Endodermal cell (in vitro differentiated cells): ENCODE measurements at regions not wholly inside any gene's neighbourhood (a gene's known extent, or its start where the extent isn't known, plus 50 kb on each side); places are given as distances from the start of the nearest gene placed in this dataset.
"Not testable (repeated sequence)": the region's sequence is repeated elsewhere in the genome, so short reads cannot be mapped to it uniquely, and the experiment has no call there.

ENCODE experiments used
- DNase-seq: peaks from one replicate; pipeline ENCODE4 v3.0.0-alpha.2; 2017
- H3K27ac ChIP-seq: 2 replicates; pipeline ENCODE4 v1.5.1; 2013; ENCODE audit warnings: mild to moderate bottlenecking, low read depth, low read length, moderate library complexity
- H3K27me3 ChIP-seq: 2 replicates; pipeline ENCODE4 v1.6.1; 2013; ENCODE audit warnings: mild to moderate bottlenecking, low read length, moderate library complexity; ENCODE audit not compliant: insufficient read depth, control insufficient read depth, poor library complexity, severe bottlenecking
- H3K36me3 ChIP-seq: 2 replicates; pipeline ENCODE4 v1.7.0; 2013; ENCODE audit warnings: mild to moderate bottlenecking, low read length, moderate library complexity; ENCODE audit not compliant: control insufficient read depth, insufficient read depth
- H3K4me1 ChIP-seq: one replicate; pipeline ENCODE4 v1.7.0; 2013; ENCODE audit warnings: low read length; ENCODE audit not compliant: control insufficient read depth, insufficient read depth
- H3K4me3 ChIP-seq: 2 replicates; pipeline ENCODE4 v1.5.1; 2013; ENCODE audit warnings: mild to moderate bottlenecking, low read length, moderate library complexity
- H3K9ac ChIP-seq: 2 replicates; pipeline ENCODE4 v1.6.1; 2013; ENCODE audit warnings: mild to moderate bottlenecking, low read length, moderate library complexity; ENCODE audit not compliant: poor library complexity, severe bottlenecking; ENCODE audit errors: extremely low read depth
- H3K9me3 ChIP-seq: 2 replicates; pipeline ENCODE4 v1.6.1; 2013; ENCODE audit warnings: mild to moderate bottlenecking, low read length, moderate library complexity; ENCODE audit not compliant: control insufficient read depth
- H3K27ac Mint-ChIP-seq: 2 replicates; pipeline ENCODE4 v1.8.0; 2020; ENCODE audit warnings: mixed read lengths
- H3K27me3 Mint-ChIP-seq: 2 replicates; pipeline ENCODE4 v1.8.0; 2021; ENCODE audit warnings: mild to moderate bottlenecking, mixed read lengths; ENCODE audit not compliant: insufficient read depth
- H3K36me3 Mint-ChIP-seq: 2 replicates; pipeline ENCODE4 v1.8.0; 2020; ENCODE audit warnings: low read depth, mixed read lengths
- H3K4me1 Mint-ChIP-seq: 2 replicates; pipeline ENCODE4 v1.8.0; 2020; ENCODE audit warnings: mixed read lengths
- H3K4me3 Mint-ChIP-seq: 2 replicates; pipeline ENCODE4 v1.8.0; 2020; ENCODE audit warnings: mild to moderate bottlenecking, moderate library complexity, mixed read lengths
- H3K9me3 Mint-ChIP-seq: 2 replicates; pipeline ENCODE4 v1.8.0; 2020; ENCODE audit warnings: mild to moderate bottlenecking, mixed read lengths
- CTCF ChIP-seq: fragments of 200-600 bp; sonication (generic); conservative IDR thresholded peaks from 2 replicates; pipeline ENCODE4 v1.5.0; 2021; ENCODE audit warnings: antibody characterized with exemption, mild to moderate bottlenecking
- WGBS, 2 experiments: methylation state at CpG; one replicate each; pipeline versions ENCODE4 v1.1.5 to v1.1.7; 2013; ENCODE audit warnings: missing lambda C conversion rate in 2 of 2, mixed read lengths in 1 of 2; ENCODE audit not compliant: insufficient coverage in 1 of 2, insufficient read length in 1 of 2; 5-methylcytosine and 5-hydroxymethylcytosine counted together

GRCh38 chr15:96974761-96975160 is 644.3 kb downstream of the NR2F2 start:
- Mint-ChIP-seq H3K27me3 (peaks cover 3% of the 10 kb centered on the region), H3K9me3 (no peaks in the 10 kb centered on the region), H3K4me1 (peaks cover 18% of the 10 kb centered on the region), H3K27ac (no peak overlapping the region), H3K4me3 (no peak overlapping the region), H3K36me3 (no peaks in the 10 kb centered on the region)
- no peaks in the 10 kb centered on the region for H3K4me1 ChIP-seq
- TF ChIP-seq CTCF = no peak
- H3K4me3 ChIP-seq = no peak overlapping the region
- H3K9me3 ChIP-seq = no peaks in the 10 kb centered on the region
- H3K27me3 ChIP-seq = no peaks in the 10 kb centered on the region
- no peak overlapping the region for H3K27ac ChIP-seq
- DNase-seq = no peak
- no peaks in the 10 kb centered on the region for H3K36me3 ChIP-seq
- H3K9ac ChIP-seq = no peak overlapping the region

GRCh38 chr15:96977886-96978285 is 647.4 kb downstream of the NR2F2 start:
- Mint-ChIP-seq H3K9me3 (no peaks in the 10 kb centered on the region), H3K4me1 (peaks cover 8% of the 10 kb centered on the region), H3K36me3 (no peaks in the 10 kb centered on the region), H3K27ac (no peak overlapping the region), H3K27me3 (peaks cover 8% of the 10 kb centered on the region), H3K4me3 (no peak overlapping the region)
- Histone ChIP-seq H3K27me3 (no peaks in the 10 kb centered on the region), H3K36me3 (no peaks in the 10 kb centered on the region), H3K4me3 (no peak overlapping the region), H3K4me1 (no peaks in the 10 kb centered on the region), H3K9me3 (no peaks in the 10 kb centered on the region), H3K27ac (no peak overlapping the region), H3K9ac (no peak overlapping the region)
- DNase-seq = no peak
- 83 to 86% methylated on average over 2 of the region's 2 CpGs for WGBS, 2 experiments
- no peak for TF ChIP-seq CTCF

- Mint-ChIP-seq H3K27ac (no peak overlapping the region), H3K4me3 (no peak overlapping the region), H3K9me3 (no peaks in the 10 kb centered on the region), H3K27me3 (peaks cover 18% of the 10 kb centered on the region), H3K36me3 (no peaks in the 10 kb centered on the region), H3K4me1 (peaks cover 11% of the 10 kb centered on the region)
- Histone ChIP-seq H3K27ac (no peak overlapping the region), H3K27me3 (no peaks in the 10 kb centered on the region), H3K4me3 (no peak overlapping the region), H3K36me3 (no peaks in the 10 kb centered on the region), H3K4me1 (no peaks in the 10 kb centered on the region), H3K9me3 (no peaks in the 10 kb centered on the region), H3K9ac (no peak overlapping the region)
- 89 to 97% methylated on average over 4 to 5 of the region's 5 CpGs for WGBS, 2 experiments
- TF ChIP-seq CTCF = no peak
- no peak for DNase-seq
These were observed 648.5 kb downstream of the NR2F2 start for GRCh38 chr15:96978937-96979473.

- Mint-ChIP-seq H3K9me3 (peaks cover 18% of the 10 kb centered on the region), H3K4me3 (peak overlapping the region; percentile 48), H3K27me3 (peaks cover 36% of the 10 kb centered on the region)
- not testable (repeated sequence) for H3K4me1 ChIP-seq, H3K4me3 ChIP-seq, H3K4me1 Mint-ChIP-seq, H3K36me3 Mint-ChIP-seq, H3K27me3 ChIP-seq, H3K27ac ChIP-seq, H3K36me3 ChIP-seq, H3K9me3 ChIP-seq, H3K27ac Mint-ChIP-seq, H3K9ac ChIP-seq
- 93% methylated on average over 58 of the region's 58 CpGs; no CpG with 5 or more reads in 1 of the 2 experiments for WGBS, 2 experiments
- peak; percentile 77 for DNase-seq
These were observed 653.7 kb downstream of the NR2F2 start for GRCh38 chr15:96984121-96984671.
